ENCODE measurements at regions not wholly inside any gene's neighbourhood (a gene's known extent, or its start where the extent isn't known, plus 50 kb on each side); places are given as distances from the start of the nearest gene placed in this dataset.

- no peak for DNase-seq
Measured at GRCh38 chr6:66687611-66688140, 980.6 kb upstream of the EYS start.

GRCh38 chr6:66675906-66676305, 968.9 kb upstream of the EYS start:
- no peak for DNase-seq

- DNase-seq, result no peak
Measured at GRCh38 chr6:66664112-66664511, 957.1 kb upstream of the EYS start.

GRCh38 chr6:66662721-66663507, 955.9 kb upstream of the EYS start:
- DNase-seq, result no peak

GRCh38 chr6:66662196-66662595, 955.2 kb upstream of the EYS start:
- peak in 1 of 2 experiments; percentile 30 for DNase-seq

GRCh38 chr6:66655420-66655819, 948.4 kb upstream of the EYS start:
- DNase-seq, result no peak

GRCh38 chr6:66638518-66638917, 931.5 kb upstream of the EYS start:
- no peak for DNase-seq

- no peak for DNase-seq
Measured at GRCh38 chr6:66638099-66638498, 931.1 kb upstream of the EYS start.

GRCh38 chr6:66628917-66629316, 921.9 kb upstream of the EYS start:
- DNase-seq, result no peak

- DNase-seq, result no peak
Measured at GRCh38 chr6:66623050-66623449, 916.0 kb upstream of the EYS start.

- no peak for DNase-seq
Measured at GRCh38 chr6:66605971-66606370, 898.9 kb upstream of the EYS start.

- DNase-seq, result no peak
Measured at GRCh38 chr6:66605011-66605410, 898.0 kb upstream of the EYS start.

- no peak for DNase-seq
Measured at GRCh38 chr6:66599541-66599940, 892.5 kb upstream of the EYS start.

- no peak for DNase-seq
Measured at GRCh38 chr6:66578362-66578761, 871.3 kb upstream of the EYS start.

- DNase-seq, result no peak
Measured at GRCh38 chr6:66568271-66568670, 861.2 kb upstream of the EYS start.

GRCh38 chr6:66561479-66561878, 854.5 kb upstream of the EYS start:
- DNase-seq, result no peak

GRCh38 chr6:66558189-66558588, 851.2 kb upstream of the EYS start:
- DNase-seq, result no peak

GRCh38 chr6:66556936-66557335, 849.9 kb upstream of the EYS start:
- DNase-seq, result no peak

- DNase-seq, result no peak
Measured at GRCh38 chr6:66555082-66555481, 848.1 kb upstream of the EYS start.

GRCh38 chr6:66553441-66553840, 846.4 kb upstream of the EYS start:
- no peak for DNase-seq

- no peak for DNase-seq
Measured at GRCh38 chr6:66538551-66539135, 831.6 kb upstream of the EYS start.

GRCh38 chr6:66533921-66534404, 826.9 kb upstream of the EYS start:
- DNase-seq, result no peak

- DNase-seq, result no peak
Measured at GRCh38 chr6:66526061-66526460, 819.0 kb upstream of the EYS start.

GRCh38 chr6:66522864-66523263, 815.8 kb upstream of the EYS start:
- no peak for DNase-seq

All from SW 1271 (cell line).